SH-SY5Y (cell line): ENCODE measurements at regions not wholly inside any gene's neighbourhood (a gene's known extent, or its start where the extent isn't known, plus 50 kb on each side); places are given as distances from the start of the nearest gene placed in this dataset.

ENCODE experiments used
- GATA2 ChIP-seq: IDR thresholded peaks from 2 replicates; pipeline ENCODE4 v1.6.1; 2011; ENCODE audit warnings: mild to moderate bottlenecking, low read depth, low read length
- GATA3 ChIP-seq: IDR thresholded peaks from 2 replicates; pipeline ENCODE4 v1.6.1; 2011; ENCODE audit warnings: low read depth, mild to moderate bottlenecking, low read length, moderate library complexity

GRCh38 chr1:213569816-213570150 is 418.0 kb upstream of the PROX1 start:
- TF ChIP-seq GATA3, result no peak
- no peak for TF ChIP-seq GATA2
